Nucleus accumbens (tissue), 56 donors: ENCODE measurements at regions not wholly inside any gene's neighbourhood (a gene's known extent, or its start where the extent isn't known, plus 50 kb on each side); places are given as distances from the start of the nearest gene placed in this dataset.
A peak's percentile ranks its signal among the peaks of the same experiment; 100 is the strongest.

Experiments
- DNase-seq, 56 donors: peaks; one replicate each; lab custom pipeline; 2025; lab: John Stamatoyannopoulos, UW

DNA sequence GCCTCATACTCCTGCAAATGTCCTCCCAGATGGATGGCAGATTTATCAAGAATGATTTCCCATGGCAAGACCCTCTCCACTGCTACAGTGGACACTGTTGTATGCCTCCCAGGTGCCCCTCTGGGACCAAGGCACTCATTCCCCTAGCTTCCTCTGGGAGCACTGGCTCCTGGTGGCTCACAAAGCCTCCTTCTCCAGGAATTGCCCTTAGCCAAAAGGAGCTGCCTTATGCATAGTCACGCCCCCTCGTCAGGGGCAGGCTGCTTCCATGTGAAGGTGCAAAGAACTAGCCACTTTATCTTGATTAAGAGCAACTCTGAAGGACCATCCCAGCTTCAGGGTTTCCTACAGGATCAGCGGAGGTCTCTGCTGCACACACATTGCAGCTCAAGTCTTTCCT is 358.1 kb downstream of the CDK5RAP2 start:
- no peak for DNase-seq

GRCh38 chr9:120214332-120214731 is 365.6 kb downstream of the CDK5RAP2 start:
- DNase-seq = no peak

DNA sequence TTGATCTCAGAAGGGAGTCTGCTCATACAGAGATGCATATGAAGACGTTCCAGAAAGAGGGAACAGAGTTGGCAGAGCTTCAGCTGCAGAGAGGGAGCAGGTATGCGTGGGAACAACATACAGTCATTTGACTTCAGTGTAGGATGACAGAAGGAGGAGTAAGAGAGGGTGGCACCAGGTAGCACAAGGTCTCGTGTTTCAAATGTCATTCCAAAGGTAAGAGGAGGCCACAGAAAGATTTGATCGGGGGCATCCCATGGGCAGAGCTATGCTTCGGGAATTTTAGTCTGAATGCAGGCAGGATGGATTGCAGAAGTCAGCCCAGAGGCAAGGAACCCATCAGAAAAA is 367.1 kb downstream of the CDK5RAP2 start:
- DNase-seq = peak in 11 of 56 donors; percentile 0 to 42 (median 6)

- no peak for DNase-seq
Observed at GRCh38 chr9:120212153-120212852, 367.7 kb downstream of the CDK5RAP2 start.

DNA sequence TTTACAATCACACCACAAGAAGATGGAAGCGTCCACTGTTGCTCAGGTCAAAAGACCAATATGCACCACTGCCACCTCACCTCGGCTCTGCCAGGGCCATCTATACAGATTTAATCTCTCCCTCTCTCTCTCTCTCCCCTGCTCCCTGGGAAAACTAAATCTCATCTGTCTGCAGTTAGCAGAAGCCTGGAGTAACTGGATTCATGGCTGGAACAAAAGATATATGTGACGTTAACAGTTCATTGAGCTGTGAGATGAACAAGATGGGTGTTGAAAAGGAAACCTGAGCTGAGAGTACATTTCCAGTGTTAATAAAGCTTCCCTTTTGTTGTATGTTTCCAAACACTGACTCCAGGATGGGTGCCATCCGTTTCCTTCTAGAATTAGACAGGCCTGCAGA is 369.7 kb downstream of the CDK5RAP2 start:
- DNase-seq = no peak

- DNase-seq = no peak
Observed at GRCh38 chr9:120202856-120203654, 376.9 kb downstream of the CDK5RAP2 start.

- no peak for DNase-seq
Observed at GRCh38 chr9:120198027-120198426, 381.9 kb downstream of the CDK5RAP2 start.

DNA sequence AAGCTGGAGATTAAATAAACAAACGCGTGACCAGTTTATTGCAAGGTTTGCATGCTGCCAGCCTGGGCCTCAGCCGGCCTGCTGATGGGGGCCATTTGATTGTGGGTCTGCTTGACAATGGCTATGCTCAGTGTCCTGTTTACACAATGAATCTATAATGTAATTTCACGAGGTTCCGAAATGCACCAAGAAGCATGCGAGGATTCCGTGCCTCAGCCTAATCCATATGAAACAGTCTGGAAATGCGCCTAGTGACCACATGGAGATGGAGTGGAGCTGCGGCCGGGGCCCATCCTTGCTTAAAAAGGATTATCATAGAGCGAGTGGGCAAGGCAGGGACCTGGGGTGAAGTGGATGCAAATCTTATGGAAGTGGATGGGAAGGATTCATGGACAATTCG is 382.4 kb downstream of the CDK5RAP2 start:
- no peak for DNase-seq

DNA sequence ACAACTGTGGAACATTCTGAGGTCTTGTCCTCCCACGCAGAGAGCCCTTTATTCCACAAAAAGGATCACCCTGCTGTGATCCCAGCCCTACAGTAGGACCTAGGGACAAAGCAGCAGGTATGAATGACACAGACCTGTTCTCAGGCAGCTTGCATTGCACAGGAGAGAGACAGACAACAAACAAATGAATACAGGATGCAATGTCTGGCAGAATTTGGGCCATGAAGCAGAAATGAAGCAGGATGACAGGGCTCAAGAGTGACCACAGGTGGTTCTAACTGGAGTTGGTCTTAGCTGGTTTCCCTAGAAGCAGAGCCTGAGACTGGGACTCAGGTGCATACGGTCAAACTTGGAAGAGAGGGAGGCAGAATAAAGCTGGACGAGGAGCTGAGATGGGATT is 388.8 kb downstream of the CDK5RAP2 start:
- no peak for DNase-seq

GRCh38 chr9:120187758-120188157 is 392.2 kb downstream of the CDK5RAP2 start:
- no peak for DNase-seq

- no peak for DNase-seq
Observed at GRCh38 chr9:120186276-120186675, 393.7 kb downstream of the CDK5RAP2 start.

DNA sequence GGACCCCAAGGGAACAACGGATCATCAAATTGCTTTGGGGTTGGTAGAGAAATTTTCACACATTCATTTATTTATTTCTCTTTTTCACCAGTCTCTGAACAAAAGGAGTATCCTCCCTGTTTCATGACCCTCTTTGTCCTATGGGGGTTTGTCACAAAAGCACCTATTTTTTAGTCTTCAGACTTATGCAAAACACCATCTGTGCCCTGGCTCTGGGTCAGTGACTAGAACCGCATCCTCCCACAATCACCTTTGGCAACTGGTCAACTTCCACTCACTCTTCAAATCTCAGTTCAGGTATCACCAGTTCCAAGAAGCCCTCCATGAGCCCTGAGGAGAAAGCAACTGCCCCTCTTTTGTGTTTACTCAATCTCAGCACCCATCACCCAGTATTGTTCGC is 395.7 kb downstream of the CDK5RAP2 start:
- DNase-seq = no peak

DNA sequence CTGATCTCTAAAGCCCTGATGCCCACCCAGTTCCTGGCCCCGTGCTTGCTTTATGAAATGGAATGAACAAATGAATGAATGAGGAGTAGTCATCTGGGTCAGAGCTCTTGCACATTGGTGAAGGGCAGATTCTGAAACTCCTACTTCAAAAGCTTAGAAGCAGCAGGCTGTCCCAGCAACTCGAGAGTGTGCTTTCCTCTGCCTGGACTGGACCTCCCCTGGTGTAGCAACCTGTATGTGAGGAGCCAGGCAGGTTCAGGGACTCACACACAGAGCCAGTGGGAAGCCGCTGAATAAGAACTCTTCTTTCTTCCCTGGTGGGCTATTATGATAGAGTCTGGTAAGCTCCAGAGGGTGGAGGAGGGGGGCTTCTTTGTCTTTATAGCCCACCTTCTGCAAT is 396.4 kb downstream of the CDK5RAP2 start:
- no peak for DNase-seq

GRCh38 chr9:120182011-120182410 is 398.0 kb downstream of the CDK5RAP2 start:
- DNase-seq = no peak

DNA sequence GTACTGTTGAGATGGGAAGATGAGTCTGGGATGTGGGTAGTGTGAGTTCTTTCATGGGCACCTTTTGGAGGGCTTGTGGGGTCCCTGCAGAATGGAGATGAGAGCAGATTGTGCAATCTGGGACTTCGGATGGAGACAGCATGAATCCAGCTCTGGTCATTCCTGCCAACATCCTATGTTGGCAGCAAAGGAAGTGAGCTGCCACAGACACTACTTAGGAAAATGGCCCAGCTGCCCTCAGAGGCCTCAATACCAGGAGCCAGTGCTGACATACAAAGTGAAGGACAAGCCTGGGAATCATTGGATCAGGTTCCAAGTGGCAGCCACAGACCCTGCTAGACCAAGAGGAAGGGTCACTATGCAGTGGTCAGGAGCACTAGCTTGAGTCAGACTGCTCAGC is 402.8 kb downstream of the CDK5RAP2 start:
- no peak for DNase-seq

DNA sequence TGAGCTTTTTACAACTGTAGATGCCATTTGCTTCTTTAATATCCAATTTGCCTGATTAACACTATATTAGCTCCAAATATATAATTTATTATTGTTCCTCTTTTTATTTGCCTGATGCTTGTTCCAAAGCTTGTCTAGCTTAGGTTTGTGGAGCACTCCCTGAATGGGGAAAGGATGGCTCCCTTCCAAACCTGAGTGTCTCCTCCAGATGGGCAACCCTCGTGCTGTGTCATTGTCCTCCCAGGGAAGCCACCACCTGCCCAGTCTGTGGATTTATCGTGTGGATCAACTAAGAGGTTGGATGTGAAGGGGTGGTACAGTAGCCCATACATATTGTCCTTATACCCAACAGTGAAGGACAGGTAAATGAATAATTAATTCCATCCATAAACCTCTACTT is 404.9 kb downstream of the CDK5RAP2 start:
- DNase-seq = no peak

DNA sequence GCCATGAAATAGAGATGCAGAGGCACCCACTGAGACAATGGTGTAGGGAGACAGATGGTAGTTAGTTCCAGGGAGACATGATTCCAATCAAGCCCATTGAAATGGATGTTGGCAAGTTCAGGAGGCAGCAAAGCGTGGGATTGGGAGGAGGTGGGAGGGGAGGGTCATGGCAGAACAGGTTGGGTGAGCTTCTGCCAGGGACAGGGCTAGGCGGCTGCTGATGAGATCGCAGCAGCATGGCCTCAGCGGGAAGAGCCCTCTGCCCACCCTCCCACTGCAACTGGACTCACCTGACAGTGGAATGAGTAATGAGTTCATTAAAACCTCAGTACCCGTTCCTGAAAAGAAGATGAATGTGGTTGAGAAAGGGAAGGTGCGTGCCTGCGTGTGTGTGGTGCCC is 418.2 kb downstream of the CDK5RAP2 start:
- DNase-seq = no peak

GRCh38 chr9:120158221-120158620 is 421.7 kb downstream of the CDK5RAP2 start:
- no peak for DNase-seq

DNA sequence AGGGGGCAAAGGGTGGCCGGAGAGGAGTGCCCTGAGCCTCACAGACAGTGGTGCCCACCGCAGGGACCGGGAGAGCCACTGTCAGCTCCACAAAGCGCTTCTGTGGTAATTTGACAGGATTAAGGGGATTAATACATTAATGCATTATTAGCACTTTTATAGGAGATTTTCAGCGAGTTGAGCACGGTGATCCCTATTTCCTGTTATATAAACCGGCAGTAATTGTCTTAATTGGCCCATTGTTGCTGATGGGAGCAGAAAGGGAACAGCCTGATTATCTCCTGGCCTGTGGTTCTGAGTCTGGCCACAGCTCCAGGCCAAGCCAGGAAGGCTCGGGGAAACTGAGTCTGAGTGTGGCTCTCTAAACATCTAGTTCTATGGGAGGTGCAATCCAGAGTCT is 423.6 kb downstream of the CDK5RAP2 start:
- no peak for DNase-seq

DNA sequence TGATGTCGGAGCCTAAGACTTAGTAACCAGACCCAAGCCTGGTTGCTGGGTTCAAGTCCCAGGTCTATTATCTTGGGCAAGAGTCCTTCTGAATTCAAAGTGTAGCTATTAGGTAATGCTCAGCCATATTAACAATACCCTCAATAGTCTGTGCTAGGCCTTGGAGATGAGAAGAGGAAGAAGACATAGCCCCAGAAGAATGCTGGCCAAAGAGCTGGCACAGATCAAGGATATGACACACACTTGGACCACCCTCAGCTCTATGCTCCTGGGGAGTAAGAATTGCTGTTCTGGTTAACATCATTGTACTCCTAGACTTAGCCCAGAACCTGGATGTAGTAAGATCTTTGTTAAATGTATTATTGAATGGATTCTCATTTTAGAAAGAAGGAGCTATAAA is 426.7 kb downstream of the CDK5RAP2 start:
- DNase-seq = no peak

DNA sequence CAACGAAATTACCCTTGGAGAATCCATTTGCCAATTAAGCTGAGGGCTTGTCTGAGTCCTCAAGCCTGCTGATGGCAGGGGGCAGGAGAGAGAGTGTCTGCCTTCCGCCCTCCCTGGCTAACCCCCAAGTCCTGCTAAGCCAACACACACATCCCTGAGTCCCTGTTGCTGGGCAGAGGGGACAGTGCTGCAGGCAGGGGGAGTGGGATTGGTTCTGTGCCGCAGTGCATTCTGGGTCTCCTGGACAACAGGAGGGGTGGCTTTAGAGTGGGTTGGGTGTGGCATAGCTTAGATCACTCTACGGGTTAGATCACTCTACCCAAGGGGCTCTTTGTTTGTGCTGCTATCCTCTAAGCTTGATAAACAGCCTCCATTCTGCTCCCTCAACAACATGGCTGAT is 427.7 kb downstream of the CDK5RAP2 start:
- DNase-seq = peak in 10 of 56 donors; percentile 2 to 28 (median 10)

DNA sequence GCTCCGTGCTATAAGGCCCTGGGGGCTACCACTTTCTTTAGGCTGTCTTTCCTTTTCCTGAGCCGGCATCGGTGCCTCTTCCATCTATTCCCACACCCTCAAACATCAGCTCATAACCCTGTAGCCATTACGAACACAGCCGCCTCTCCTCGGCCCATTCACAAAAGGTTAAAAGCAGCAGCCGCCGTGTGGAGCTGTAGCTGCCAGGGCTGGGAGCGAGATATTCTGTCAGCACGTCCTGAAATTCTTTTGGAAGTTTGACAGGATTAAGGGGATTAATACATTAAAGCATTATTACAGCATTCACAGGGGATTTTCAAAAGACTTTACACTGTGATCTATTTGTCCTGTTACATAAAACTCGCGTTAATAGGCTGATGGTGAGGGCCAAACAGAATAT is 428.2 kb downstream of the CDK5RAP2 start:
- DNase-seq = no peak
